SK-N-MC (cell line): ENCODE measurements at regions not wholly inside any gene's neighbourhood (a gene's known extent, or its start where the extent isn't known, plus 50 kb on each side); places are given as distances from the start of the nearest gene placed in this dataset.

ENCODE experiments used
- DNase-seq: peaks from one replicate; pipeline ENCODE4 v3.0.0-alpha.2; 2011; ENCODE audit warnings: low read depth, low spot score
- H3K27ac ChIP-seq: fragments of 200-600 bp; sonication (generic); 2 replicates; pipeline ENCODE4 v1.5.1; 2016; ENCODE audit warnings: mixed run types
- H3K36me3 ChIP-seq: fragments of 200-600 bp; sonication (generic); 2 replicates; pipeline ENCODE4 v1.6.1; 2017; ENCODE audit warnings: antibody characterized with exemption, low read length, mixed read lengths; ENCODE audit not compliant: insufficient read depth
- H3K4me3 ChIP-seq: fragments of 200-600 bp; sonication (generic); 2 replicates; pipeline ENCODE4 v1.5.1; 2016
- H3K9ac ChIP-seq: fragments of 200-600 bp; sonication (generic); 2 replicates; pipeline ENCODE4 v1.8.0; 2017; ENCODE audit warnings: mixed run types, mixed read lengths; ENCODE audit not compliant: insufficient read length
- H3K9me3 ChIP-seq: fragments of 200-600 bp; sonication (generic); 2 replicates; pipeline ENCODE4 v1.6.1; 2017; ENCODE audit warnings: low read depth, mild to moderate bottlenecking, antibody characterized with exemption, low read length, moderate library complexity, mixed read lengths
- EZH2 ChIP-seq: fragments of 200-600 bp; sonication (generic); IDR thresholded peaks from one replicate; pipeline ENCODE4 v1.6.1; 2017; ENCODE audit warnings: antibody characterized with exemption
- FOXP2 ChIP-seq: optimal IDR thresholded peaks from 2 replicates; pipeline ENCODE3; 2011; ENCODE audit warnings: mild to moderate bottlenecking, moderate library complexity; ENCODE audit not compliant: insufficient read depth; ENCODE audit errors: extremely low read length, control extremely low read depth
- POLR2AphosphoS5 ChIP-seq: IDR thresholded peaks from 2 replicates; pipeline ENCODE4 v1.6.1; 2012; ENCODE audit warnings: mild to moderate bottlenecking, low read depth, low read length, borderline replicate concordance

- DNase-seq = no peak
Observed at GRCh38 chr1:113320272-113320671, 70.0 kb upstream of the MAGI3 start.

GRCh38 chr1:113320972-113321680, 69.2 kb upstream of the MAGI3 start:
- Histone ChIP-seq H3K9me3 (no peaks in the 10 kb centered on the region), H3K4me3 (no peak overlapping the region), H3K27ac (no peak overlapping the region), H3K9ac (no peak overlapping the region), H3K36me3 (no peaks in the 10 kb centered on the region)
- DNase-seq = no peak
- TF ChIP-seq FOXP2 (no peak), EZH2 (no peak), POLR2AphosphoS5 (no peak)

More at GRCh38 chr1:113320272-113320671, 70.0 kb upstream of the MAGI3 start:
- no peaks in the 10 kb centered on the region for H3K36me3 ChIP-seq
- no peaks in the 10 kb centered on the region for H3K9me3 ChIP-seq
- H3K4me3 ChIP-seq = no peak overlapping the region
- H3K27ac ChIP-seq = no peak overlapping the region
- H3K9ac ChIP-seq = no peak overlapping the region
- TF ChIP-seq EZH2 (no peak), POLR2AphosphoS5 (no peak), FOXP2 (no peak)

GRCh38 chr1:113321771-113322387, 68.4 kb upstream of the MAGI3 start:
- no peak overlapping the region for H3K4me3 ChIP-seq
- H3K9ac ChIP-seq = no peak overlapping the region
- no peak overlapping the region for H3K27ac ChIP-seq
- TF ChIP-seq EZH2 (no peak), POLR2AphosphoS5 (no peak), FOXP2 (no peak)
- no peaks in the 10 kb centered on the region for H3K36me3 ChIP-seq
- no peak for DNase-seq
- no peaks in the 10 kb centered on the region for H3K9me3 ChIP-seq

- DNase-seq = no peak
- TF ChIP-seq POLR2AphosphoS5 (no peak), FOXP2 (no peak), EZH2 (no peak)
- Histone ChIP-seq H3K36me3 (no peaks in the 10 kb centered on the region), H3K9ac (no peak overlapping the region), H3K4me3 (no peak overlapping the region), H3K27ac (no peak overlapping the region), H3K9me3 (no peaks in the 10 kb centered on the region)
Observed at GRCh38 chr1:113322439-113322838, 67.9 kb upstream of the MAGI3 start.

- H3K27ac ChIP-seq = no peak overlapping the region
- no peak for TF ChIP-seq FOXP2
- no peak for TF ChIP-seq EZH2
- TF ChIP-seq POLR2AphosphoS5 = no peak
- no peak overlapping the region for H3K4me3 ChIP-seq
Observed at GRCh38 chr1:113325022-113325421, 65.3 kb upstream of the MAGI3 start.

GRCh38 chr1:113326976-113327375, 63.3 kb upstream of the MAGI3 start:
- DNase-seq = no peak
- H3K9me3 ChIP-seq = no peaks in the 10 kb centered on the region
- TF ChIP-seq FOXP2 = no peak
- TF ChIP-seq POLR2AphosphoS5 = no peak
- TF ChIP-seq EZH2 = no peak

More at GRCh38 chr1:113325022-113325421, 65.3 kb upstream of the MAGI3 start:
- H3K9me3 ChIP-seq = no peaks in the 10 kb centered on the region
- H3K36me3 ChIP-seq = no peaks in the 10 kb centered on the region
- H3K9ac ChIP-seq = no peak overlapping the region
- no peak for DNase-seq

GRCh38 chr1:113333056-113333455, 57.3 kb upstream of the MAGI3 start:
- H3K4me3 ChIP-seq = no peak overlapping the region
- no peak for TF ChIP-seq EZH2
- TF ChIP-seq POLR2AphosphoS5 = no peak
- no peak for TF ChIP-seq FOXP2
- DNase-seq = no peak

More at GRCh38 chr1:113326976-113327375, 63.3 kb upstream of the MAGI3 start:
- H3K9ac ChIP-seq = no peak overlapping the region
- H3K4me3 ChIP-seq = no peak overlapping the region
- no peak overlapping the region for H3K27ac ChIP-seq
- no peaks in the 10 kb centered on the region for H3K36me3 ChIP-seq

GRCh38 chr1:113340038-113340437, 50.3 kb upstream of the MAGI3 start:
- no peak for DNase-seq
- Histone ChIP-seq H3K9ac (no peak overlapping the region), H3K4me3 (no peak overlapping the region), H3K36me3 (no peaks in the 10 kb centered on the region), H3K27ac (no peak overlapping the region), H3K9me3 (no peaks in the 10 kb centered on the region)
- no peak for TF ChIP-seq POLR2AphosphoS5
- no peak for TF ChIP-seq FOXP2
- no peak for TF ChIP-seq EZH2

More at GRCh38 chr1:113333056-113333455, 57.3 kb upstream of the MAGI3 start:
- H3K9me3 ChIP-seq = no peaks in the 10 kb centered on the region
- no peaks in the 10 kb centered on the region for H3K36me3 ChIP-seq
- no peak overlapping the region for H3K9ac ChIP-seq
- H3K27ac ChIP-seq = no peak overlapping the region
